Mucosa of descending colon (tissue), 3 donors: ENCODE measurements at regions not wholly inside any gene's neighbourhood (a gene's known extent, or its start where the extent isn't known, plus 50 kb on each side); places are given as distances from the start of the nearest gene placed in this dataset.

Experiments
- ATAC-seq: fragments of 200-7000 bp; cut with Tn5 transposase; one replicate; pipeline ENCODE4 v1.9.1; 2020; ENCODE audit warnings: mild to moderate bottlenecking, moderate library complexity
- DNase-seq, 3 donors: peaks; one replicate each; pipeline ENCODE4 v3.0.0-alpha.2; 2020
- H3K36me3 ChIP-seq: fragments of 200-600 bp; one replicate; pipeline ENCODE4 v1.8.0; 2021; ENCODE audit warnings: low read depth, mild to moderate bottlenecking
- H3K4me1 ChIP-seq: fragments of 200-600 bp; one replicate; pipeline ENCODE4 v1.8.0; 2021; ENCODE audit warnings: low read depth, mild to moderate bottlenecking
- H3K4me3 ChIP-seq: fragments of 200-600 bp; one replicate; pipeline ENCODE4 v1.8.0; 2021; ENCODE audit warnings: mild to moderate bottlenecking
- H3K9me3 ChIP-seq: fragments of 200-600 bp; one replicate; pipeline ENCODE4 v1.8.0; 2021; ENCODE audit warnings: mild to moderate bottlenecking
- intact Hi-C, 2 donors: fragments of 100-400 bp; cut with DNase I in 1 of 2; cut with micrococcal nuclease in 1 of 2; formaldehyde crosslinking; loops; one replicate each; pipeline versions ENCODE4 v1.11.0 to v1.11.1; 2022; cut with DNase I, micrococcal nuclease
- TF ChIP-seq, protein P1 (sequence below): fragments of 200-600 bp; IDR thresholded peaks from one replicate; pipeline ENCODE4 v1.8.0; 2022; ENCODE audit warnings: antibody characterized with exemption, mild to moderate bottlenecking
- donor health status: DM: no; HTN: no; CAD: no; lungs with moderate emphysema.
- donor health status: DM: no; HTN: no; CAD: no.
- donor health status: DM: no; HTN: yes; CAD: no.

DNA sequence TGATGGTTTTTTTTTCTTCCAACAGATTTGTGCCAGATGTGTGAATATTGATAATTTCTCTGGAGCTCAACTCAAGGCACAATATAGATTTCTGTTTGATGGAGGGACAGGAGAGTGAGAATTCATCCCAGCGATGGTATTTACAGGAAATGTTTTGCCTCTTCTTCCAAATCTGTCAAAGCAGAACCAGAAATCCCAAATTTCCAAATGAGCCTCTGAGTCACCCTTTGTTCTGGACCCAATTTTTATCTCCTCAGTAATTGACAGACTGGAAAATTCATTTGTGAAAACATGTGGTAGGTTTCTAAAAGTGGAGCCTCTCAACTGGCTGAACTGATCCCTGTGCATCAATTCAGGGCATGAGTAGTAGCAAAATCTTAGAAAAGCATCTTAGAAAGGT, 223.2 kb upstream of the TSHZ2 start:
- TF ChIP-seq, protein P1, sequence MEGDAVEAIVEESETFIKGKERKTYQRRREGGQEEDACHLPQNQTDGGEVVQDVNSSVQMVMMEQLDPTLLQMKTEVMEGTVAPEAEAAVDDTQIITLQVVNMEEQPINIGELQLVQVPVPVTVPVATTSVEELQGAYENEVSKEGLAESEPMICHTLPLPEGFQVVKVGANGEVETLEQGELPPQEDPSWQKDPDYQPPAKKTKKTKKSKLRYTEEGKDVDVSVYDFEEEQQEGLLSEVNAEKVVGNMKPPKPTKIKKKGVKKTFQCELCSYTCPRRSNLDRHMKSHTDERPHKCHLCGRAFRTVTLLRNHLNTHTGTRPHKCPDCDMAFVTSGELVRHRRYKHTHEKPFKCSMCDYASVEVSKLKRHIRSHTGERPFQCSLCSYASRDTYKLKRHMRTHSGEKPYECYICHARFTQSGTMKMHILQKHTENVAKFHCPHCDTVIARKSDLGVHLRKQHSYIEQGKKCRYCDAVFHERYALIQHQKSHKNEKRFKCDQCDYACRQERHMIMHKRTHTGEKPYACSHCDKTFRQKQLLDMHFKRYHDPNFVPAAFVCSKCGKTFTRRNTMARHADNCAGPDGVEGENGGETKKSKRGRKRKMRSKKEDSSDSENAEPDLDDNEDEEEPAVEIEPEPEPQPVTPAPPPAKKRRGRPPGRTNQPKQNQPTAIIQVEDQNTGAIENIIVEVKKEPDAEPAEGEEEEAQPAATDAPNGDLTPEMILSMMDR, result no peak
- intact Hi-C loops, result no loop called here
- ATAC-seq, result no peak
- no peaks in the 10 kb centered on the region for H3K9me3 ChIP-seq
- no peaks in the 10 kb centered on the region for H3K4me1 ChIP-seq
- H3K36me3 ChIP-seq, result no peaks in the 10 kb centered on the region
- DNase-seq, result no peak
- H3K4me3 ChIP-seq, result no peak overlapping the region

DNA sequence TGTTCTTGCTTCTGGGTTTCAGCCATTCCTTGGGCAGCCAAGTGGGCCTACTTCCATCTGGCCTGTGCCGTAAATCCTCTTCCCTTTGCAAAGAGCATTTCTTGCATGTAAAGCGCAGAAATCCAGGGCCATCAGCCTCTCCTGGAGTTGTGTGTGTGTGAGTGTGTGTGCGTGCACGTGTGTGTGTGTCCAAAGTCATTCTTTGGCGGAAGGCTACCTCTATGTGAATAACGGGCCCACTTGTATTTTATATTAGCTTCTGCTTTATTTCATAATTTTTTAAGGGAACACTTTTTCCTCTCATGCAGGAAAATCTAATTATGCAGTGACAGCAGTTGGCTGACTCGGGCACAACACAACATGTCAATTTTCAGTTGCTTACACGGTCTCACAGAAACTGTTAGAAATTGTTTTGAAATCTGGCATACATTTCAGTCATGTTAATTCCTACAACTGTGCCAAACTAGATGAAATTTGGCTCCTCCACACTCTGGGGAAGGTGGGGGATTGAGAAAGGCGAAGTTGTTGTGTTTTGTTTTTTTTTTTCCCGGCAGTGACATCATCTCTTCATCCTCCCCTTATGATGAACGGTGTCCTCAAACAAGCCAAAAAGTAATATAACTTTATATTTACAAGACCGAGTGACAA, 223.7 kb upstream of the TSHZ2 start:
- TF ChIP-seq, protein P1, result no peak
- Histone ChIP-seq H3K4me1 (no peaks in the 10 kb centered on the region), H3K4me3 (no peak overlapping the region), H3K36me3 (no peaks in the 10 kb centered on the region), H3K9me3 (no peaks in the 10 kb centered on the region)
- intact Hi-C loops, result no loop called here
- no peak for DNase-seq
- no peak for ATAC-seq

DNA sequence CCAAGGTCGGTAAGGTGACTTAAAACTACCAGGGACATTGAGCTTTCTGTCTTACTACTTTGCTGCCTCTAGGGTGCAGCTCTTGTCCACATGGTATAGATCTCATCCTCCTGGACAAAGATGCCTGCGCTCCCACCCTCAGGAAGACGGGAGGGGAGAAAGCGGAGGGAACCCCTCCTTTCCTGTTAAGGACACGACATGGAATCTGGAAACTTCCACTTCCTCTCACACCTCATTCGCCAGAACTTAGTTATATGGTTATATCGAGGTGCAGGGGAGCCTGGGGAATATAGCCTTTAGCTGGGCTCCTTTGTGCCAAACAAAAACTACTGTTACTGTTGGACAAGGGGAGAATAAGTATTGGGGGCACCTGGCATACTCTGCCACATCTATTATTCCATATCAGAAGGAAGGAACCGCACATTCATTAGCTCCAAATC, 224.3 kb upstream of the TSHZ2 start:
- H3K36me3 ChIP-seq, result no peaks in the 10 kb centered on the region
- intact Hi-C loops, result no loop called here
- ATAC-seq, result no peak
- H3K4me1 ChIP-seq, result no peaks in the 10 kb centered on the region
- no peak overlapping the region for H3K4me3 ChIP-seq
- TF ChIP-seq, protein P1, result no peak
- no peaks in the 10 kb centered on the region for H3K9me3 ChIP-seq
- no peak for DNase-seq

DNA sequence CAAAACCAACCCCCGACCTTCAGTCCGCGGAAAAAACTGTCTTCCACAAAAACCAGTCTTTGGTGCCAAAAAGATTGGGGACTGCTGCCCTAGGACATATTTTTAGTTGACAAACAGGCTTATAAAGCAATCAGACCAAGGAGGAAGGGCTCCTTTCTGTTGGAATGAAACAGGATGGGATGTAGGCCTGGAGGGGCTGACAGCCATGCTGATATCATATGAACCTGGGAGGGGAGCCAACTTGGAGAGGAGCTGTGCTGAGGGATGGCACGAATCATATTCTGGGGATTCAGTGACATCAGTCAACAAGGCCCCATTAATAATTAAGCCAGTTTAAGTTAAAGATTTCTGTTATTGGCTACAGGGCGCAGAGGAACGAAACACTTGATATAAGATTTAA, 225.4 kb upstream of the TSHZ2 start:
- Histone ChIP-seq H3K36me3 (no peaks in the 10 kb centered on the region), H3K4me3 (no peak overlapping the region), H3K4me1 (no peaks in the 10 kb centered on the region), H3K9me3 (no peaks in the 10 kb centered on the region)
- TF ChIP-seq, protein P1, result no peak
- DNase-seq, result no peak
- intact Hi-C loops, result no loop called here
- no peak for ATAC-seq

DNA sequence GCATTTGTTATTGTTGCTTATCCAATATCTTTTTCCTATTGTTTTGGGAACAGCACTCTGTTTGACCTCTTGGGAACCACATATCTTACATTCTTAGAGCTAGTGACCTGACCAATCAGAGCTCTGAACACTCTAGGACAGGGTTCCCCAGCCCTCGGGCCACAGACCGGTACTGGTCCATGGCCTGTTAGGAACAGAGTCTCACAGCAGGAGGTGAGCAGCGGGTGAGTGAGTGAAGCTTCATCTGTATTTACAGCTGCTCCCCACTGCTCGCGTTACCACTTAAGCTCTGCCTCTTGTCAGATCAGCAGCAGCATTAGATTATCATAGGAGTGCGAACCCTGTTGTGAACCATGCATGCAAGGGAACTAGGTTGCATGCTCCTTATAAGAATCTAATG, 226.0 kb upstream of the TSHZ2 start:
- no peaks in the 10 kb centered on the region for H3K9me3 ChIP-seq
- intact Hi-C loops, result no loop called here
- no peak for DNase-seq
- H3K36me3 ChIP-seq, result no peaks in the 10 kb centered on the region
- no peak overlapping the region for H3K4me3 ChIP-seq
- ATAC-seq, result no peak
- TF ChIP-seq, protein P1, result no peak
- H3K4me1 ChIP-seq, result no peaks in the 10 kb centered on the region

DNA sequence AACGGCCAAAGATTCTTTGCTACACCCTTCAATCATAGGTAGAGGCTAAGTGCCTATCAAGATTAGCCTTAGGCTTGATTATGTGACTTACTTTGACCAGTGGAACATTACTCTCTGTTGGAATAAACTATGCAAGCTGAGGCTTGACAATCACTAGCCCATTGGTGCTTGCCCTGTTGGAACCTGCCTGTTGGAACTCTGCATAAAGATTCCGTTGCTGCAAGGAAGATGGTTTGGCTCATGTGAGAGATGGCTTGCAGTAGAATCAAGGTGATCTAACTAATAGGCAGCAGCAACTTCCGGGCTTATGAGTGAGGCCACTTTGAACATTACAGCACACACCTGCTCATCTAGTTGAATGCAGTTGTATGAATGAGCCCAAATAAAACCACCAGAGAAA, 227.7 kb upstream of the TSHZ2 start:
- DNase-seq (no peak), ATAC-seq (no peak)
- H3K9me3 ChIP-seq, result no peaks in the 10 kb centered on the region
- no peak overlapping the region for H3K4me3 ChIP-seq
- intact Hi-C loops, result no loop called here
- H3K4me1 ChIP-seq, result no peaks in the 10 kb centered on the region
- TF ChIP-seq, protein P1, result no peak
- no peaks in the 10 kb centered on the region for H3K36me3 ChIP-seq
